GM12891 (cell line): ENCODE measurements at regions not wholly inside any gene's neighbourhood (a gene's known extent, or its start where the extent isn't known, plus 50 kb on each side); places are given as distances from the start of the nearest gene placed in this dataset.

Experiments
- PAX5 ChIP-seq: IDR thresholded peaks from 2 replicates; pipeline ENCODE4 v1.6.1; 2011; ENCODE audit warnings: low read length, moderate library complexity, mild to moderate bottlenecking; ENCODE audit not compliant: insufficient read depth, severe bottlenecking
- POLR2A ChIP-seq: IDR thresholded peaks from 2 replicates; pipeline ENCODE4 v1.6.1; 2011; ENCODE audit warnings: low read depth, low read length, control low read depth
- POLR2AphosphoS5 ChIP-seq: IDR thresholded peaks from 2 replicates; pipeline ENCODE4 v1.6.1; 2011; ENCODE audit warnings: low read depth, low read length, control low read depth
- POU2F2 ChIP-seq: IDR thresholded peaks from 2 replicates; pipeline ENCODE4 v1.6.1; 2011; ENCODE audit warnings: low read depth, mild to moderate bottlenecking, control low read depth, low read length, moderate library complexity
- SPI1 ChIP-seq: IDR thresholded peaks from 2 replicates; pipeline ENCODE4 v1.6.1; 2011; ENCODE audit warnings: low read depth, low read length, control low read depth
- TAF1 ChIP-seq: IDR thresholded peaks from 2 replicates; pipeline ENCODE4 v1.6.1; 2011; ENCODE audit warnings: low read depth, low read length, control low read depth

- TF ChIP-seq POLR2A (no peak), POLR2AphosphoS5 (no peak), TAF1 (no peak), SPI1 (no peak), PAX5 (no peak), POU2F2 (no peak)
These were observed 343.4 kb downstream of the GPD2 start for GRCh38 chr2:156779416-156780120.
